GM21390 (cell line): ENCODE measurements at regions not wholly inside any gene's neighbourhood (a gene's known extent, or its start where the extent isn't known, plus 50 kb on each side); places are given as distances from the start of the nearest gene placed in this dataset.
"Not testable (repeated sequence)": the region's sequence is repeated elsewhere in the genome, so short reads cannot be mapped to it uniquely, and the experiment has no call there.

Experiments used
- ATAC-seq: cut with Tn5 transposase; IDR thresholded peaks from one replicate; pipeline ENCODE4 v1.9.1; 2021; ENCODE audit not compliant: unreplicated experiment

DNA sequence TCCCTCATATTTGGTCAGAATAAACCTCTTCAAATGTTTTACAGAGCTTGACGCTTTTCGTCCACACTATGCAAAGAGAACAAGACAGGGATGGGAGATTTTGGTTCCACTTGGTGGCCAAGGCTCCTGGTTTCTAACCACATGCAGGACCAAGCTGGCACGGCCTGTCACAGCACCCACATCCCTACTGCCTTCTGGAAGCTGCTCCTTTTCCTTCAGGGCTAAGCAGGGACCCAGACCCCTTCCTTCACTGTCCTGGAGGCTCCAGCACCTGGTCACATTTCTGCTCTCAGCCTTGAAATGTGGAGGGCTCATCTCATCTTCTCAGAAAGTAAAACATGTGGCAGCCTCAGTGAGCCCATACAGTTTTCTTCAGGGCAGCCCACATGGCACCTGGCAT is 50.4 kb upstream of the ARHGEF7 start:
- ATAC-seq = no peak

DNA sequence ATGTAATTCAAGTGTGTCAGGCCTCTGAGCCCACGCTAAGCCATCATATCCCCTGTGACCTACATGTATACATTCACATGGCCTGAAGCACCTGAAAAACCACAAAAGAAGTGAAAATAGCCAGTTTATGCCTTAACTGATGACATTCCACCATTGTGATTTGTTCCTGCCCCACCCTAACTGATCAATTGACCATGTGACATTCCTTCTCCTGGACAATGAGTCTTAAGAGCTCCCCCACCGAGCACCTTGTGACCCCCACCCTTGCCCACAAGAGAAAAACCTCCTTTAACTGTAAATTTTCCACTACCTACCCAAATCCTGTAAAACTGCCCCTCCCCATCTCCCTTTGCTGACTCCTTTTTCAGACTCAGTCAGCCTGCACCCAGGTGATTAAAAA is 52.1 kb upstream of the ARHGEF7 start:
- no peak for ATAC-seq

- no peak for ATAC-seq
These were observed 52.8 kb upstream of the ARHGEF7 start for GRCh38 chr13:111062305-111062704.

DNA sequence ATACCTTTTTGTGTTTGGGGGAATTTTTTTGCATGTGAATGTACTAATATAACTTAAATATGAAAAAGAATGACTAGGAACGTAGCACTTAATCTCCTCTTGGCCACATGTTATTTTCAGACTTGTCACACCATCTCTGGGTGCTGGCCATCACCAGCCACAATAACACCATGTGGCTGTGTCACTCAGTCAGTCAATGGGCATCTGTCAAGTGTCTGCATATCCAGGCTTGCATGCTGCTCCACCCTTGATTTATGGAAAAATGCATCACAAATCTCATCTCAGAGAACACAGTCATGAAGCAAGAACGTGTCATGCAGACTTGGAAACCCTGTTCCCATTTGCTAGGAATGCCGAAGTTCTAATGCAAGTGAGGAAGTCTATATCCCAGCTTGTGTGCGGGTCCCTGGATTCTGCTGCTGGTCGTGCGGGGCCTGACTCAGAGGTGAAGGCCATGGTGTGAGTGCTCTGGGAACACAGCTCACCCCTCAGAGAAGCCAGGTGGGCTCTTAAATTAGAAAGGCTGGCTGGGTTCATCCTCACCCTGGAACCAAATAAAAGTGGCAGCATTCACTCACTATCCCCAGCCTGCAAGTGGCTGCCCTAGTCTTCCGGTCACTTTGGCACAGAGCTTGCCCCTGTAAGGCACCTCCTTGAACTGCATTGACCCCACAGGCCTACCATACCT is 53.6 kb upstream of the ARHGEF7 start:
- ATAC-seq = no peak

GRCh38 chr13:111060237-111060919 is 54.7 kb upstream of the ARHGEF7 start:
- no peak for ATAC-seq

DNA sequence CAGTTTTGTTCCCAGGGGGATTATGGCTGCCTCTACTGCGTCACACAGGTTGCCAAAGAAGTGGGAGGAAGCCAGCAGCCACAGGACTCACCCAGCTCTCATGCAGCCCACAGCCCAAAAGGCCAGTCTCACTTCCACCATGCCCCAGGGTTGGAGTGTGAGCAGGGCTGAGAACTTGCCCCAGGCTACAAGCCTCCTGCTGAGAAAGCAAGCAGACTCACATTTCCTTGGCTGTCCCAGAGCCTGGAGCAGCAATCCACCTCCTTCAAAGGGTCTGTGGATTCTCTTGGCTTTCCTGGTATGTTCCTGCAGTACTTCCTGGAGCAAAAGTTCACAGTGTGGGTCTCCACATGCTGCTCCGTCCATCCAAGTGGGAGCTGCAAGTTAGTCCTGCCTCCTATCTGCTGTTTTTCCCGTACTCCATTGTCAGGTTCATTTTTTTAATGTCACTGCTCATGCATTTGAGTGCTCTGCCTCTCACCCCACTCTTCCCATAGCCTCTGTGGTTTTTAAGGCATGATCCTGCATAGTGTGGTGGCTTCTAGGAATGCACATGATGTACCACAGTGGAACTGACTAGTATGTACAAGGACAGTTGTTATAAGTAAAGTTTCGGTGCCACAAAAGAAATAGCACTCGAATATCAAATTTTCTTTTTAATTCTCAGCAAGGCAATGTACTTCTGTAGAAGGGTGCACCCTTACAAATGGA is 56.2 kb upstream of the ARHGEF7 start:
- no peak for ATAC-seq

DNA sequence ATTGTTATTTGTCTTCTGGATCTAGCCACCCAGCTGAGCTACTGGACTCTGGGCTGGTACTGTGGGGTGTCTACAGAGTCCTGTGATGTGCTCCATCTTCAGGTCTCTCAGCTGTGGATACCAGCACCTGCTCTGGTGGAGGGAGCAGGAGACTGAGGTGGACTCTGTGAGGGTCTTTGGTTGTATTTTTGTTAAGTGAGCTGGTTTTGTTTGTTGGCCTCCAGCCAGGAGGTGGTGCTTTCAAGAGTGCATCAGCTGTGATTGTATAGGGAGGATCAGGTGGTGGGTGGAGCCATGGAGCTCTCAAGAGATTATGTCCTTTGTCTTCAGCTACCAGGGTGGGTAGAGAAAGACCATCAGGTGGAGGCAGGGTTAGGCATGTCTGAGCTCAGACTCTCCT is 56.8 kb upstream of the ARHGEF7 start:
- ATAC-seq = not testable (repeated sequence)

- ATAC-seq = not testable (repeated sequence)
These were observed 63.3 kb upstream of the ARHGEF7 start for GRCh38 chr13:111051726-111052232.

- ATAC-seq = no peak
These were observed 63.9 kb upstream of the ARHGEF7 start for GRCh38 chr13:111051041-111051725.

- ATAC-seq = no peak
These were observed 64.6 kb upstream of the ARHGEF7 start for GRCh38 chr13:111050539-111050879.

GRCh38 chr13:111049791-111050538 is 65.1 kb upstream of the ARHGEF7 start:
- no peak for ATAC-seq

GRCh38 chr13:111048387-111048786 is 66.7 kb upstream of the ARHGEF7 start:
- no peak for ATAC-seq

DNA sequence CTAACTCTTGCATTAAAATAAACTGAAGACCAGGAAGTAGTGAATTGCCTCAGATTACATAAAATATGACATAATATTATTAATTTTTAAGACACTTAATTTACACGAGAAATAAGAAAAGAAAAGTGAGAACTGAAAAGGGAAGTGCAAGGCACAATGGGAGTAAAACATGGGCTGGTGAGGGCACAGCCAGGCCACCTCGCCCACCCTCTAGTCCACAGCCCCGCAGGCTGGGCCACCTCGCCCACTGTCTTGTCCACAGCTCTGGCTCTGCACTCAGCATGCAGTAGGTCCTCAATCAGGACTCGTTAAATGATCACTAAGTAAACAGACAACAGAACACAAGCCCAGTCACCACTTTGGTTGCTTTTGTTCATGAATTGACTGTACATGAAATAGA is 67.8 kb upstream of the ARHGEF7 start:
- ATAC-seq = no peak

DNA sequence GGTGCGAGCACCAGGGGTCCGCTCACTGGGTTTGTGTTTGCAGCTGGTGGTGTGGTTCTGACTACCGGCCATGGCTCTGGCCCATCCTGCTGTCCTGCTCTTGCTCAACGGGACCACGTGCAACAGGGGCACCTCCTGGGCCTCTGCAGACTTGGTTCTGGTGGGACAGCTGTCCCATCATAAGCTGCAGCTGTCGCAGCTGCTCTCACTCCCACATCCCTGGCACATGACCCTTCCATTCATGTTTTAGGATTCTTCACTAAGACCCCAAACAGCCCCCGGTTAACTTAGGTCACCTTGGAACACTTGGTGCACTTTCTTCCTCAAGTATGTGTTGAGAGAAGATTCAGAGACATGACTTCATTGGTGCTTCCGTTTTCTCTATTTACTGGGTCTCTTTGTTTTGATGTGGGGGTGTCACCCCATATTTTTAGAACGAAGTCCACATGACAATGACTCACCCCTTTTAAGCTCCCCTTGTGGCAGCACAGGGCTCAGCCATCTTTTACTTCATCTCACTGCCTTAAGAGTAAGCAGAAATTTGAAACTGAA is 68.4 kb upstream of the ARHGEF7 start:
- peak; percentile 59 for ATAC-seq

DNA sequence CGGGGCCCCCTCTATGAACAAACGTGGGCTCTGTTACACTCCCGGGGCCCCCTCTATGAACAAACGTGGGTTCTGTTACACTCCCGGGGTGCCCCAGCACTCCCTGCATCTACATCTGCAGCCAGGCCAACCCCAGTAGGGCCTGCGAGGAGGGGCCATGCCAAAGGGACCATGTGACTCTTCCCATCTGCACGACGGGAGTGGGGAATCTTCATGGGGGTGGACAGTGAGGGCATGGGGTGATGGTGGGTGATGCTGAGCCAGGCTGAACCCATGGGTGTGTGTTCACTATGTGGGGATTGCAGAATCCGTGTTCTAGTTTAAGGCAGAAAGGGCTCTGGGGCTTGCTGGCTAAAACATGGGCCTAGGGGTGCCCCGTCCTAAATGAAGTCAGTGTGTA is 69.9 kb upstream of the ARHGEF7 start:
- ATAC-seq = no peak

- ATAC-seq = no peak
These were observed 70.9 kb upstream of the ARHGEF7 start for GRCh38 chr13:111044087-111044830.

DNA sequence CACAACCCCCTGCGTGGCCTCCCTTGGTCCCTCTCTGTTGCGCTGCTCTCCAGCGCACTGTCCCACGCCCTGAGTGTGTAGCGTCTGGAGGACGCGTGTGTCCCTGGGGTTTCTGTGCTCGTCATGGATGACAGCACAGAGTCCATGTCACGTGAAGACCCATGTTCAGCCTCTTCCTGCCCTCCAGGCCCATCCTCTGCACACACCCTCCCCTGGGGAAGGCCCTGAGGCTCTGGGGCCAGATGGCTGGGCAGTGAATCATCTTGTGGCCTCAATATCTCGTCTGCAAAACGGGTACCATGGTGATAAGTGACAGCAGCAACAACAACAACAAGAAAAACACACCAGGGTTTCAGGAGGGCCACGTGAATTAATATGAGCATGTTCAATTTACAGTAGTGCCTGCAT is 71.5 kb upstream of the ARHGEF7 start:
- ATAC-seq = no peak

DNA sequence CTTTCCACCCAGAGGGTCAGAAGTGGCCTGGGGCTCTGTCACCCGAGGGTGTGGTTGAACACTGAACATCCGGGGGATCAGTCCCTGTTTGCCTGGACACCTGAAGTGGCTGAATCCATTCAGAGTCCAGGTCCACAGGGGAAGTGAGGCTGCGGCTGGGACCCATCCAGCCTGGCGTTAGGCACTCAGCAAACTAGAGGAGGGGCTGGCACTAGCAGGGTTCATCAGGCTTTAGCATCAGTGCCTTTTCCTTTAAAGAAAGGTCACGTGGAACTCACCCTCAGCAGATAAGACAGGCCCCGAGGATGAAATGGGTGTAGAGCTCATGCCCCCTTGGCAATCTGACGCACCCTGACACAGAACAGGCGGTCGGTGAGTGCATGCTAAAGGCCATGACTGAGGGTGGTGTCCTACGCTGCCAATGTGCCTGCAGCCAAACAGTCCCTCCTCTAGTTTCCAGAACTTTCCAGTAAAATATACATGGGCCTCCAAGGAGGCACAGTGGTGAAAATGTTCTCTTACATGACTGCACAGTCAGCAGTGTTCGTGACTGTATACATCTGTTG is 72.4 kb upstream of the ARHGEF7 start:
- no peak for ATAC-seq

GRCh38 chr13:111040830-111041229 is 74.3 kb upstream of the ARHGEF7 start:
- no peak for ATAC-seq
